Activated T-helper 1 cell treated with anti-CD3 and anti-CD28 coated beads, Interleukin-12 subunit alpha, Interleukin-12 subunit beta, Interleukin-2, Interleukin-4 antibody, amounts not matched to agents 30 ng/mL and 10 ng/mL and 1 ng/mL, durations not matched to agents 14 hours and 24 hours and 36 hours (primary cell): ENCODE measurements at regions not wholly inside any gene's neighbourhood (a gene's known extent, or its start where the extent isn't known, plus 50 kb on each side); places are given as distances from the start of the nearest gene placed in this dataset.

Experiments used
- DNase-seq: peaks from one replicate; pipeline ENCODE4 v3.0.0; 2021; ENCODE audit warnings: low spot score
- H3K27ac Mint-ChIP-seq: one replicate; pipeline ENCODE4 v1.8.0; 2021; ENCODE audit warnings: mild to moderate bottlenecking, mixed read lengths
- H3K27me3 Mint-ChIP-seq: one replicate; pipeline ENCODE4 v1.8.0; 2022; ENCODE audit warnings: mild to moderate bottlenecking, moderate library complexity, mixed read lengths; ENCODE audit not compliant: insufficient read depth
- H3K36me3 Mint-ChIP-seq: one replicate; pipeline ENCODE4 v1.8.0; 2021; ENCODE audit warnings: low read depth, mixed read lengths
- H3K4me1 Mint-ChIP-seq: one replicate; pipeline ENCODE4 v1.8.0; 2021; ENCODE audit warnings: low read depth, mixed read lengths
- H3K4me3 Mint-ChIP-seq: one replicate; pipeline ENCODE4 v1.8.0; 2021; ENCODE audit warnings: mild to moderate bottlenecking, moderate library complexity, mixed read lengths
- H3K9me3 Mint-ChIP-seq: one replicate; pipeline ENCODE4 v1.8.0; 2021; ENCODE audit warnings: mixed read lengths
- intact Hi-C: fragments of 100-400 bp; cut with micrococcal nuclease; formaldehyde crosslinking; loops from one replicate; pipeline ENCODE4 v1.15.1; 2024

- H3K4me1 Mint-ChIP-seq: no peaks in the 10 kb centered on the region
- DNase-seq: no peak
- H3K27ac Mint-ChIP-seq: no peak overlapping the region
- H3K9me3 Mint-ChIP-seq: no peaks in the 10 kb centered on the region
- peaks cover 2% of the 10 kb centered on the region for H3K27me3 Mint-ChIP-seq
- intact Hi-C loops: no loop called here
- H3K36me3 Mint-ChIP-seq: no peaks in the 10 kb centered on the region
- H3K4me3 Mint-ChIP-seq: no peak overlapping the region
Observed at GRCh38 chr1:82168482-82168881, 367.7 kb downstream of the ADGRL2 start.

GRCh38 chr1:82165304-82165703 lies 364.6 kb downstream of the ADGRL2 start:
- H3K4me3 Mint-ChIP-seq: no peak overlapping the region
- H3K9me3 Mint-ChIP-seq: no peaks in the 10 kb centered on the region
- H3K27me3 Mint-ChIP-seq: peaks cover 2% of the 10 kb centered on the region
- no peak overlapping the region for H3K27ac Mint-ChIP-seq
- H3K4me1 Mint-ChIP-seq: peaks cover 25% of the 10 kb centered on the region
- DNase-seq: no peak
- intact Hi-C loops: no loop called here
- no peaks in the 10 kb centered on the region for H3K36me3 Mint-ChIP-seq

DNA sequence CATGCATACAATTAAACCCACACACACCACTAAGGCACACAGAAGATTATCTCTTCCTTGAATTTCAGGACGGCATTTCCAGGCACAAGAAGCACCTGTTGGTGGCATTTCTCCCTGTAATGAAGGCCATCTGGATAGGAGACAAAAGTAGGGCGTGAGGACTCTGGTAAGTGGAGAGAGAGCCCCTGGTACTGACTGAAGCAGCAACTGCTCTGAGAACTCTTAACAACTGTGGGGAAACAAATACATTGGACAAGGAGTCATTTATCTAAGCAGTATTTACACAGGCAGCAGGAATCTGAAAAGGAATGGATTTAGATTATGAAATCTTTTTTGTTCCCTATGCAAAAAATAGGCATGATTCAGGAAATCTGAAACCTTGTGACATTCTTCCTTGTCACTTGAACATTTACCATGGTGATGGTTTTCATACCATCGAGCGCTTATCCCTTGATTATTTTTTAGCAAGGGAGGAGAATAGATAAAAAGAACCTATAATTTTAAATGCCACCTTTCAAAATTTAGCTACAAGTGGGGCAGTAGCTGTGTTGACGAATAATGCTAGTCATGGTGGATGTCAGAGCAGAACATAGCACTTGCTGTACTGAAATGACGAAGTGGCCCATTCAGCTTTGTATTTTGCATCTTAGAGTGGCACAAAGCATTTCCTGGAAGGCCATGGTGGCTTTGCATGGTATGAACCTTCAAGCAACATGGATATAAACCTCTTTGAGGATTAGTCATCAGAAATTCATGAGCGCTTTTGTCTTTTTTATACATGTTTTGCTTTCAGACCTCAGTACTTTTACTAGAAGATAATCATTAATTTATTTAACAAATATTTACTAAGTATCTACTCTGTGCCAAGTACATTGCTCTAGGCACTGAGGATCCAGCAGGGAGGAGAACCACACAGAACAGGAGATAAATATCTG lies 362.0 kb downstream of the ADGRL2 start:
- intact Hi-C loops: no loop called here
- H3K9me3 Mint-ChIP-seq: no peaks in the 10 kb centered on the region
- DNase-seq: no peak
- no peaks in the 10 kb centered on the region for H3K27me3 Mint-ChIP-seq
- H3K4me1 Mint-ChIP-seq: peaks cover 27% of the 10 kb centered on the region
- no peaks in the 10 kb centered on the region for H3K36me3 Mint-ChIP-seq
- no peak overlapping the region for H3K4me3 Mint-ChIP-seq
- no peak overlapping the region for H3K27ac Mint-ChIP-seq

- peaks cover 2% of the 10 kb centered on the region for H3K27me3 Mint-ChIP-seq
- H3K36me3 Mint-ChIP-seq: no peaks in the 10 kb centered on the region
- H3K9me3 Mint-ChIP-seq: no peaks in the 10 kb centered on the region
- H3K27ac Mint-ChIP-seq: peak overlapping the region; percentile 71
- intact Hi-C loops: no loop called here
- H3K4me3 Mint-ChIP-seq: peak overlapping the region; percentile 69
- peaks cover 27% of the 10 kb centered on the region for H3K4me1 Mint-ChIP-seq
- peak; percentile 4 for DNase-seq
Observed at GRCh38 chr1:82161700-82162141, 361.0 kb downstream of the ADGRL2 start.

DNA sequence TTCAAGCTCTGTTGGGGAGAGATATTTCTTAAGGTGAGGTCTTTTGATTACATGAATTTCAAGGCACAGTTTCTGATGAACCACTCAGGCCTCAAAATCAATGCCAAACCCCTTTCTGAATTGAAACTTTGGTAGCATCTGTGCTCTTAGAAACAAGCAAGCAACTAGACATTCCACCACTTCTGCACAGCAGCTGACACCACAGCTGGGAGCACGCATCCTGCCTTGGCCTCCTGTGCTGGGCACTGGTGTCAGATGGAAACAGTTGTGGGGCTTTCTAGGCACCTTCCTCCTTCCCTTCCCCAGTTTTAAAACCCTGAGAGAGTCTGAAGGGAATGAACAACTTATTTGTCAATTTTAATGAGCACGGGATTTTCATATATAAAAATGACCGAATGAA lies 360.2 kb downstream of the ADGRL2 start:
- DNase-seq: no peak
- peak overlapping the region; percentile 43 for H3K4me3 Mint-ChIP-seq
- peaks cover 2% of the 10 kb centered on the region for H3K27me3 Mint-ChIP-seq
- H3K36me3 Mint-ChIP-seq: no peaks in the 10 kb centered on the region
- peaks cover 27% of the 10 kb centered on the region for H3K4me1 Mint-ChIP-seq
- H3K27ac Mint-ChIP-seq: peak overlapping the region; percentile 35
- intact Hi-C loops: no loop called here
- H3K9me3 Mint-ChIP-seq: no peaks in the 10 kb centered on the region

- peaks cover 27% of the 10 kb centered on the region for H3K4me1 Mint-ChIP-seq
- DNase-seq: no peak
- H3K27ac Mint-ChIP-seq: no peak overlapping the region
- no peaks in the 10 kb centered on the region for H3K36me3 Mint-ChIP-seq
- H3K9me3 Mint-ChIP-seq: no peaks in the 10 kb centered on the region
- H3K4me3 Mint-ChIP-seq: no peak overlapping the region
- intact Hi-C loops: no loop called here
- peaks cover 4% of the 10 kb centered on the region for H3K27me3 Mint-ChIP-seq
Observed at GRCh38 chr1:82160036-82160435, 359.3 kb downstream of the ADGRL2 start.

DNA sequence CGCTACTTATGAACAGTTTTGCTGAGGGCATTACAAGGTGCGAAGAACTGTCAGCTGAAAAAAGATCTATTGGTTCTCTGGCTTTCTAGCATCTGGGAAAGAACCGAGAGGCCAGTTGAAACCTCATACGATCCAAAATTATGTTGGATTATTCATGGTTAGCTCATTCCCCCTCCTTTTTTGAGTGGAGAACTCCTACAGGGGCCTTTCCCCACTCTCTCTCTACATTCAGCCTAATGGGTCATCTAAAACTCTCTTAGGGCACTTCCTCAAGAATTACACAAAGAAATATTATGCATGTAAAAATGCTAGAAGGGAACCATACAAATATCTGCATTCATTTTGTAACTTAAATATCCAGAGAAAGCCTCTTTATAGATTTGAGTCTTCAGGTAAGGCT lies 358.2 kb downstream of the ADGRL2 start:
- Mint-ChIP-seq H3K36me3 (no peaks in the 10 kb centered on the region), H3K4me3 (no peak overlapping the region), H3K27me3 (peaks cover 4% of the 10 kb centered on the region), H3K4me1 (peaks cover 27% of the 10 kb centered on the region), H3K27ac (no peak overlapping the region), H3K9me3 (no peaks in the 10 kb centered on the region)
- no peak for DNase-seq
- intact Hi-C loops: no loop called here

DNA sequence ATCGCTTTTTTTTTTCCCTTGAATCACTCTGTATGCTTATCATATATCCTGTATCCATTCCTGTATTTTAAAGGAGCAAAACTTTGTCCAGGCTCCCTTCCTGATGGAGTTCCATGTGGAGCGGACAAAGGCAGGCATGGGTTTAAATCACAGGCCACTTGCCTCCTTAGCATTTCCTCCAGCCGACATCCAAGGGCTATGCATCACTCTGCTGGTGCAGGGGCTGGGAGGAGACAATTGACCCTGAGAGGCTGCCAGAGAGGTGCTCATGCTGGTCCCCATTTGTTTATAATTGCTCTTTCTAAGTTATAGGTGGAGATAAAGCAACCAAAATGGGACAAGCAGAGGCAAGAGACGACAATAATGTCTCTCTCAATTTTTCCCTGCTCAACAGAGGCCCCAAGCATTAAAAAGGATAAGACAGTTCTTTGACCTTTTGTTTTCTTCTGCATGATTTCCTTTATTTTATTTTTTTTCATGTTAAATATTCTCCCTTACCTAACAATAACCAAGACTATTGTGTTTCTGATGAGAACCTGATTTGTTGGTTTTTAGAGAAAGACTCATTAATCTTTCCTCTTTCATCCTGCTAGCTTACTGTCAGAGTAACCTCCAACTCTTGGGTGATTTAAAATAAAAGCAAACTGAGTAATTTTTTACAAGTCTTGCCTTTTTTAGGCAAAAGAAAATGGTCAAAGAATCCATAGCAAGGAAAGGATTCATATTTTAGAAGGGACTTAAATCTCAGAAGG lies 353.7 kb downstream of the ADGRL2 start:
- H3K27me3 Mint-ChIP-seq: peaks cover 4% of the 10 kb centered on the region
- H3K36me3 Mint-ChIP-seq: no peaks in the 10 kb centered on the region
- no peak for DNase-seq
- intact Hi-C loops: no loop called here
- H3K4me3 Mint-ChIP-seq: no peak overlapping the region
- H3K4me1 Mint-ChIP-seq: peaks cover 12% of the 10 kb centered on the region
- no peaks in the 10 kb centered on the region for H3K9me3 Mint-ChIP-seq
- no peak overlapping the region for H3K27ac Mint-ChIP-seq

- H3K27ac Mint-ChIP-seq: no peak overlapping the region
- H3K9me3 Mint-ChIP-seq: no peaks in the 10 kb centered on the region
- peaks cover 4% of the 10 kb centered on the region for H3K27me3 Mint-ChIP-seq
- intact Hi-C loops: no loop called here
- no peaks in the 10 kb centered on the region for H3K36me3 Mint-ChIP-seq
- DNase-seq: no peak
- H3K4me3 Mint-ChIP-seq: no peak overlapping the region
- peaks cover 12% of the 10 kb centered on the region for H3K4me1 Mint-ChIP-seq
Observed at GRCh38 chr1:82153752-82154151, 353.0 kb downstream of the ADGRL2 start.

DNA sequence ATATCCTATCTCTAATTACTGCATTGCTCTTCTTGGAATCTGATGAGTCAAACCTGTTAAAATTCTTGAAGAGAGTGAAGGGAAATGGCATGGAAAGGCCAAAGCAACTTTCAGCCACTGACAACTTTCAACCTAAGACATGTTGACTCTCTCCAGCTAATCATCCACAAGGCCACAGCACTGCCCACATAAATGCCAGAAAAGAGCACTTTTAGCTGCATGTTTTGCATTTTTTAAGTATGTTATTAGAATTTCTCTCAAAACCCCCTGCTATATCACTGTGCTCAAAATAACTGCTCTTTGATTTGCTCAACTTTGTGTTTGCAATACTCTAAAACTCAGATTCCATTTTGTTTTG lies 352.5 kb downstream of the ADGRL2 start:
- Mint-ChIP-seq H3K27me3 (peaks cover 4% of the 10 kb centered on the region), H3K4me1 (peaks cover 12% of the 10 kb centered on the region), H3K36me3 (no peaks in the 10 kb centered on the region), H3K9me3 (no peaks in the 10 kb centered on the region), H3K4me3 (no peak overlapping the region), H3K27ac (no peak overlapping the region)
- intact Hi-C loops: no loop called here
- DNase-seq: no peak

DNA sequence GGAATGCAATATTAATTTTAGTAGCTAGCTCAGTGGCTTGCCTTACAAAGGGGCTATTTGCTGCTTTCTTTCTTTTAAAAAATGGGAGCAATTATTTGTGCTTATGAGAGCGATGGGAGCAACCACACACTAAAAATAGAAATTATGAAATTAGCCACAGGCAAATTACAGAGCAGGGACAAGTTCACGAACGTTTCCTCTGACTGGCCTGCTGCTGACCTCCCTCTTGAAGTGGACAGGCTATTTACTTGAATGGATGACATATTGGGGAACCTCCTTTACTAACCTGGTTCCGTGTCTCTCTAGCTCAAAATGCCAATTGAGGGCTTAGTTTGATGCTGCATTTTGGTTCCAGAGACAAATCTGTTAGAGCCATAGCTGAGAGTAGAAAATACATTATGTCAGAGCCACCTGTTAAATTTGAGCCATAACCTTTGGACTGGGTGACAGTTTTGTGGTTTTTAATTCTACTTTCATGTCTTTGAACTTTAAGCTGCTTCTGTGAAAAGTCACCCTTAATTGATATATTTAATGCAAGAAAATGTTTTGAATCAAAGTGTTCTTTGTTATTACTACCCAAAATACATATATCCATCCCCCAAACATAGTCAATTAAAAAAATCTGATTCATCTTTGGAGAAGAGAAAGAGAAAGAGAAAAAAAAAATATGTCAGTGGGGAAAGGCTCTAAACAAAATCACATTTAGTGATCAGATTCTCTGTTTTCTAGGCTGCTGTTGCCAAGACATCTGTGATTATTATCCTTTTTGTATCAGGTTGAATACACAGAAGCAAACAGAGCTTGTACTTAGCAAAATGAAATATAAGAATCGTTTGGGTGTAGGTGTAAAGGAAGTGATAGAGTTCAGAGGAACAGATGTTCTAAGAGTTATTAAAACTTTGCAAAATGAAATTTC lies 351.9 kb downstream of the ADGRL2 start:
- Mint-ChIP-seq H3K36me3 (no peaks in the 10 kb centered on the region), H3K27ac (no peak overlapping the region), H3K9me3 (no peaks in the 10 kb centered on the region), H3K4me1 (peaks cover 12% of the 10 kb centered on the region), H3K27me3 (peaks cover 4% of the 10 kb centered on the region), H3K4me3 (no peak overlapping the region)
- DNase-seq: no peak
- intact Hi-C loops: no loop called here

GRCh38 chr1:82145656-82146055 lies 344.9 kb downstream of the ADGRL2 start:
- no peaks in the 10 kb centered on the region for H3K36me3 Mint-ChIP-seq
- H3K4me3 Mint-ChIP-seq: no peak overlapping the region
- H3K4me1 Mint-ChIP-seq: no peaks in the 10 kb centered on the region
- peaks cover 1% of the 10 kb centered on the region for H3K27me3 Mint-ChIP-seq
- H3K27ac Mint-ChIP-seq: no peak overlapping the region
- intact Hi-C loops: no loop called here
- H3K9me3 Mint-ChIP-seq: peaks cover 11% of the 10 kb centered on the region
- DNase-seq: no peak
